ENCODE measurements at regions not wholly inside any gene's neighbourhood (a gene's known extent, or its start where the extent isn't known, plus 50 kb on each side); places are given as distances from the start of the nearest gene placed in this dataset.
"Not testable (repeated sequence)": the region's sequence is repeated elsewhere in the genome, so short reads cannot be mapped to it uniquely, and the experiment has no call there.

DNA sequence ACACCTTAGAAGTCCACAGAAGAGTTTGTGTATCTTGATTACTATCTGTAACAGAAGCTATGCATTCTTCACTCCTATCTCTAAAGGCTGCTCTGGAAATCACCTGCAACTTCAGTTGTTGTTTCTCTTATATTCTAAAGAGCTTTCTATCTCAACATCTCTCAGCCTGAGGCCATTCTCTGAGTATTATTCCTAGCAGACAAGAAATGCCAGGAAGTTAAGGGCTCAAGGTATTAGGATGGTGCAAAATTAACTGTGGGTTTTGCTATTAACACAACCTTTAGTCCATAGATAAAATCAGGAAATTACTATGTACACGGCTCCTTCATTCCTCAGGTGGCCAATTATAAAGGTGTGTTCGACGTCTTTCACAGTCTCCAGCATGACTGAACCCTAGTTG is 257.2 kb upstream of the ZNF337 start:
- H3K9ac ChIP-seq (ENCODE audit: low read length); H3K27me3 ChIP-seq (ENCODE audit: low read depth, low read length); H3K4me2 ChIP-seq (ENCODE audit: low read length); H3K9me3 ChIP-seq (ENCODE audit: insufficient read depth, low read length); H3K4me1 ChIP-seq (ENCODE audit: low read length); H3K4me3 ChIP-seq (ENCODE audit: low read length); H3K79me2 ChIP-seq (ENCODE audit: low read length); H3K36me3 ChIP-seq (replicated peaks; ENCODE audit: low read depth, low read length); H4K20me1 ChIP-seq (ENCODE audit: insufficient read depth, low read length); H3K27ac ChIP-seq (ENCODE audit: low read length); H2AFZ ChIP-seq (ENCODE audit: low read depth, low read length): not testable (repeated sequence)

DNA sequence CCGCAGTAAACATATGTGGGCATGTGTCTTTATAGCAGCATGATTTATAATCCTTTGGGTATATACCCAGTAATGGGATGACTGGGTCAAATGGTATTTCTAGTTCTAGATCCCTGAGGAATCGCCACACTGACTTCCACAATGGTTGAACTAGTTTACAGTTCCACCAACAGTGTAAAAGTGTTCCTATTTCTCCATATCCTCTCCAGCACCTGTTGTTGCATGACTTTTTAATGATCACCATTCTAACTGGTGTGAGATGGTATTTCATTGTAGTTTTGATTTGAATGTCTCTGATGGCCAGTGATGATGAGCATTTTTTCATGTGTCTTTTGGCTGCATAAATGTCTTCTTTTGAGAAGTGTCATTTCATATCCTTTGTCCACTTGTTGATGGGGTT is 238.6 kb upstream of the ZNF337 start:
- H3K4me1 ChIP-seq (ENCODE audit: low read length); H4K20me1 ChIP-seq (ENCODE audit: insufficient read depth, low read length); H3K36me3 ChIP-seq (replicated peaks; ENCODE audit: low read depth, low read length); H3K27me3 ChIP-seq (ENCODE audit: low read depth, low read length); H3K9ac ChIP-seq (ENCODE audit: low read length); H3K79me2 ChIP-seq (ENCODE audit: low read length); H3K4me3 ChIP-seq (ENCODE audit: low read length); H3K9me3 ChIP-seq (ENCODE audit: insufficient read depth, low read length); H3K4me2 ChIP-seq (ENCODE audit: low read length); H2AFZ ChIP-seq (ENCODE audit: low read depth, low read length); H3K27ac ChIP-seq (ENCODE audit: low read length): not testable (repeated sequence)

DNA sequence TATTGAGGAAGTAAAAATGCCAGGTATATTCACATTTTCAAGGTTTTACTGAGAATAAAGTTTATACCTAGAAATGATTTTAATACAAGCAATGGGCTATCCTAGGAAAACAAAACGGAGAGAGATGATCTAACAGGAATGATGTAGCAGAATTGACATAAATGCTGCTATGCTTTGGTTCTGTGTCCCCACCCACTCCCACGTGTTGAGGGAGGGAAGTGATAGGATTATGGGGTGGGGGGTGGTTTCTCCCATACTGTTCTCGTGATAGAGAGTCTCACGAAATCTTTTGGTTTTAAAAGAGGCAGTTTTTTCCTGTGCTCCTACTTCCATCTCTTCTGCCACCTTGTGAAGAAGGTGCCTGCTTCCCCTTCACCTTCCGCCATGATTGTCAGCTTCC is 236.2 kb upstream of the ZNF337 start:
- not testable (repeated sequence) for H3K9ac ChIP-seq (ENCODE audit: low read length); H2AFZ ChIP-seq (ENCODE audit: low read depth, low read length); H3K9me3 ChIP-seq (ENCODE audit: insufficient read depth, low read length); H3K79me2 ChIP-seq (ENCODE audit: low read length); H3K27ac ChIP-seq (ENCODE audit: low read length); H4K20me1 ChIP-seq (ENCODE audit: insufficient read depth, low read length); H3K4me1 ChIP-seq (ENCODE audit: low read length); H3K36me3 ChIP-seq (replicated peaks; ENCODE audit: low read depth, low read length); H3K4me2 ChIP-seq (ENCODE audit: low read length); H3K4me3 ChIP-seq (ENCODE audit: low read length); H3K27me3 ChIP-seq (ENCODE audit: low read depth, low read length)

DNA sequence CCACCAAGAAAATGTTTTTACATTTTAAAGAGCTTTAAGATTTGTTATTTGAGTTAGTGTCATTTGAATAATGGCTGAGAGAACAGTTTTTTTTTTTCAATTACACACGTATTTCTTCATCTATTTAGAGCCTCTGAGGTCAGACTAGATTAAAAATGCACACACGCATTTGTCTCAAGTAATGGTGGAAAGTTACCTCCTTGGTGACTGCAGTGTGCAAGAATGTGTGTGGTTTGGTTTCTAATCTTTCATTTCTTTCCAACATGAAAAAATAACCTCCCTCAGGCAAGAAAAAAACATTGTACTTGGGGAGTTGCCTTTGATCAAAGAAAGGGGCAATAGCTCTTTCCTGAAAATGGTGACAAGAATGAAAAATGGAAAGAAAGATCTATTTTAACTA is 235.5 kb upstream of the ZNF337 start:
- not testable (repeated sequence) for H3K4me3 ChIP-seq (ENCODE audit: low read length); H3K27ac ChIP-seq (ENCODE audit: low read length); H3K36me3 ChIP-seq (replicated peaks; ENCODE audit: low read depth, low read length); H4K20me1 ChIP-seq (ENCODE audit: insufficient read depth, low read length); H3K79me2 ChIP-seq (ENCODE audit: low read length); H3K27me3 ChIP-seq (ENCODE audit: low read depth, low read length); H2AFZ ChIP-seq (ENCODE audit: low read depth, low read length); H3K9me3 ChIP-seq (ENCODE audit: insufficient read depth, low read length); H3K4me1 ChIP-seq (ENCODE audit: low read length); H3K4me2 ChIP-seq (ENCODE audit: low read length); H3K9ac ChIP-seq (ENCODE audit: low read length)

DNA sequence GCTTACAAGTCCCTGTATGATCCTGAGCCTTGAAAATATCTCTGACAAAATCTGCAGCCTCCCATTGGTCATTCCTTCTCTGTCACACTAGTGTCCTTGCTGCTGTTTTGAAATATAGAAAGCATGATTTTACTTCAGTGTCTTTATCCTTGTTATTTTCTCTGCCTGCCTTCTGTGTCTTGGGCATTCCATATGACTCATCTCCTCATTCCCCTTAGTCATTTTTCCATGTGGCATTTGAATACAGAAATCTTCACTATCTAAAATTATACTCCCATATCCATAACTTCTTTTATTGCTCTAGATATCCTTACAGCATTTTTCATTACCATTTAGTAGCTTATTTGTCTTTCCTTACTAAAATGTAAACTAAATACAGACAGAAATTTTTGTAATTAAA is 205.7 kb upstream of the ZNF337 start:
- not testable (repeated sequence) for H3K9ac ChIP-seq (ENCODE audit: low read length); H3K4me2 ChIP-seq (ENCODE audit: low read length); H3K36me3 ChIP-seq (replicated peaks; ENCODE audit: low read depth, low read length); H3K79me2 ChIP-seq (ENCODE audit: low read length); H3K27ac ChIP-seq (ENCODE audit: low read length); H3K9me3 ChIP-seq (ENCODE audit: insufficient read depth, low read length); H4K20me1 ChIP-seq (ENCODE audit: insufficient read depth, low read length); H3K4me1 ChIP-seq (ENCODE audit: low read length); H3K27me3 ChIP-seq (ENCODE audit: low read depth, low read length); H2AFZ ChIP-seq (ENCODE audit: low read depth, low read length); H3K4me3 ChIP-seq (ENCODE audit: low read length)

DNA sequence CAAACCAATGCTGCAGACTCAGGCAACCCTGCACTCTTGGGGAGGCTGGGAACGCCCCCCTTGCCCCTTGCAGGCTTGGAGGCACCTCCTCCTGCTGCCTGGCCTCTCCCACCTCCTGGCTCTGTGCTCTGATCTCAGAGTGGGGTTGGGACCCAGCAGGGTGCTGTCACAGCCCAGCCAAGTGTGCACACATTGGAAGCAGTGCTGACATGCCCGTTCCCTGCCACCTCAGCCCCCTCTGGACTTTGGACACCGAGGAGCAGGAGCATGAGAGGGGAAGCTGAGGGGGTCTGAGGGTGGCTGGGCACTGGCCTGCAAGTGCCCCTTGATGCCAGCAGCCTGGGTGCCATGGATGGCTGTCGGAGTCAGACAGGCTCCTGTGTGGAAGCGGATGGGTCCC is 202.0 kb upstream of the ZNF337 start:
- not testable (repeated sequence) for H4K20me1 ChIP-seq (ENCODE audit: insufficient read depth, low read length); H3K36me3 ChIP-seq (replicated peaks; ENCODE audit: low read depth, low read length); H3K9ac ChIP-seq (ENCODE audit: low read length); H3K27me3 ChIP-seq (ENCODE audit: low read depth, low read length); H3K4me3 ChIP-seq (ENCODE audit: low read length); H2AFZ ChIP-seq (ENCODE audit: low read depth, low read length); H3K27ac ChIP-seq (ENCODE audit: low read length); H3K4me2 ChIP-seq (ENCODE audit: low read length); H3K79me2 ChIP-seq (ENCODE audit: low read length); H3K9me3 ChIP-seq (ENCODE audit: insufficient read depth, low read length); H3K4me1 ChIP-seq (ENCODE audit: low read length)

DNA sequence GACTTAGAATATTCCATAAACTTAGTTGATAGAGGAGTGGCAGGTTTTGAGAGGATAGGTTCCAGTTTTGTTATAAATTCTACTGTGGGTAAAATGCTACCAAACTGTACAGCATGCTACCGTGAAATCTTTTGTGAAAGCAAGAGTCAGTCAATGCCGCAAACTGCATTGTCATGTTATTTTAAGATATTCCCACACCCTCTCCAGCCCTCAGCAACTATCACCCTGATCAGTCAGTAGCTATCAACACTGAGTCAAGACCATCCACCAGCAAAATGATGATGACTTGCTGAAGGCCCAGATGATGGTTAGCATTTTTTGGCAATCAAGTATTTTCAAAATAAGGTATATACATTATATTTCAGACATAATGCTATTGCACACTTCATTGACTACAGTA is 182.4 kb upstream of the ZNF337 start:
- not testable (repeated sequence) for H3K36me3 ChIP-seq (replicated peaks; ENCODE audit: low read depth, low read length); H3K9ac ChIP-seq (ENCODE audit: low read length); H3K27me3 ChIP-seq (ENCODE audit: low read depth, low read length); H3K4me3 ChIP-seq (ENCODE audit: low read length); H3K79me2 ChIP-seq (ENCODE audit: low read length); H3K27ac ChIP-seq (ENCODE audit: low read length); H3K4me1 ChIP-seq (ENCODE audit: low read length); H3K4me2 ChIP-seq (ENCODE audit: low read length); H4K20me1 ChIP-seq (ENCODE audit: insufficient read depth, low read length); H3K9me3 ChIP-seq (ENCODE audit: insufficient read depth, low read length); H2AFZ ChIP-seq (ENCODE audit: low read depth, low read length)

DNA sequence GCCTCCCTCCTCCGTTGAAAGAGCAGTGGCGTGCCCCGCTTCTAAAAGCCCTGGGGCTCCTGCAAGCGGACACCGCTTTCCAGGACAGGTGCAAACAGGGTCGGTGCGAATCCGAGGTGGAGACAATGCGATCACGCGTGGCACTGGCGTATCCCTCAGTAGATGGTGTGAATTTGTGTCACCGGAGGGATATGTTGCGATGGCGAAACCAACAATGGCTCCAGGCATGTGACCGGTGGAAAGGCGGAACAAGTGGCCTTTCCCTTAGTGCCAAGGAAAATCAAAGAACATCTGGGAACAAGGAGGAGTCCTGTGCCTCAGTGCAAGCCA is 172.0 kb upstream of the ZNF337 start:
- not testable (repeated sequence) for H3K9me3 ChIP-seq (ENCODE audit: insufficient read depth, low read length); H3K79me2 ChIP-seq (ENCODE audit: low read length); H3K36me3 ChIP-seq (replicated peaks; ENCODE audit: low read depth, low read length); H2AFZ ChIP-seq (ENCODE audit: low read depth, low read length); H3K4me1 ChIP-seq (ENCODE audit: low read length); H3K9ac ChIP-seq (ENCODE audit: low read length); H3K27ac ChIP-seq (ENCODE audit: low read length); H3K4me3 ChIP-seq (ENCODE audit: low read length); H3K27me3 ChIP-seq (ENCODE audit: low read depth, low read length); H3K4me2 ChIP-seq (ENCODE audit: low read length); H4K20me1 ChIP-seq (ENCODE audit: insufficient read depth, low read length)

Data from OCI-LY3 (cell line).